ENCODE measurements at regions not wholly inside any gene's neighbourhood (a gene's known extent, or its start where the extent isn't known, plus 50 kb on each side); places are given as distances from the start of the nearest gene placed in this dataset.

DNA sequence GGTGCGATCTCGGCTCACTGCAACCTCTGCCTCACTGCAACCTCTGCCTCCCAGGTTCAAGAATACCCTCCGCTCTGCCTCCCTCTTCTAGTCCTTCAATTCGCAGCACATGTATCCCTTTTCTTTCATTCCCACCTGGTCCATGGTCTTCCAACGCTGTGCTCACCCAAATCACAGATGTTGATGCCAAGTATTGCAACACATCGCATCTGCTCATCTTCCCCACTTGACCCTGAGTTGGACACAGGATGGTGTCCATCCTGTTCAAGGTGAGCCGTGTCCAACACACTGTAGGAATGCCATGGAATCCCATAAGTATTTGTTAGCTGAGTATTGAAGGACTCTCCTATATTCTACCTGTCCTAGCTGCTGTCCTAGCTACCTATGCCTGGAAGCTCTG is 50.6 kb upstream of the ETV6 start:
- no peak for TF ChIP-seq POLR2A (IDR thresholded peaks at IDR 0.05)
- TF ChIP-seq, protein P1, sequence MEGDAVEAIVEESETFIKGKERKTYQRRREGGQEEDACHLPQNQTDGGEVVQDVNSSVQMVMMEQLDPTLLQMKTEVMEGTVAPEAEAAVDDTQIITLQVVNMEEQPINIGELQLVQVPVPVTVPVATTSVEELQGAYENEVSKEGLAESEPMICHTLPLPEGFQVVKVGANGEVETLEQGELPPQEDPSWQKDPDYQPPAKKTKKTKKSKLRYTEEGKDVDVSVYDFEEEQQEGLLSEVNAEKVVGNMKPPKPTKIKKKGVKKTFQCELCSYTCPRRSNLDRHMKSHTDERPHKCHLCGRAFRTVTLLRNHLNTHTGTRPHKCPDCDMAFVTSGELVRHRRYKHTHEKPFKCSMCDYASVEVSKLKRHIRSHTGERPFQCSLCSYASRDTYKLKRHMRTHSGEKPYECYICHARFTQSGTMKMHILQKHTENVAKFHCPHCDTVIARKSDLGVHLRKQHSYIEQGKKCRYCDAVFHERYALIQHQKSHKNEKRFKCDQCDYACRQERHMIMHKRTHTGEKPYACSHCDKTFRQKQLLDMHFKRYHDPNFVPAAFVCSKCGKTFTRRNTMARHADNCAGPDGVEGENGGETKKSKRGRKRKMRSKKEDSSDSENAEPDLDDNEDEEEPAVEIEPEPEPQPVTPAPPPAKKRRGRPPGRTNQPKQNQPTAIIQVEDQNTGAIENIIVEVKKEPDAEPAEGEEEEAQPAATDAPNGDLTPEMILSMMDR (IDR thresholded peaks at IDR 0.05): no peak

Measured in lower leg skin (tissue), 3 donors.